ENCODE measurements at regions not wholly inside any gene's neighbourhood (a gene's known extent, or its start where the extent isn't known, plus 50 kb on each side); places are given as distances from the start of the nearest gene placed in this dataset.

DNA sequence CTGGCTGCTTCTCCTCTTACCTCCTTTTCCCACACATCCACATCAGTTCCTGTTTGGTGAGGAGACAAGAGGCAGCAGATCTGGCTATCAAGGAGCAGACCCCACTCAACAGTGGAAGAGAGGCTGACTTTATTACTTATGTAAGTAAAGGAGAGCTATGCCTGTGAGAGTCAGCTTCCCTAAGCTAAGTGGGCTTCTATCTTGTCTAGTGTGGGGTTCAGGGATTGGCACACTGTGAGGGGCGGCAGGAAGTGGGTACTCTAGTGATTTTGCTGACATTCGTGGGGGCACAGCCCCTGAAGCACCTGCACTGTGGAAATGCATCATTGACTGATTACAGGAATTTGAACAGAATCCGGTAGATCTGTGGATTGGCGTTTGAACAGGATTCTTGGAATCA, 163.5 kb upstream of the IRX1 start:
- TF ChIP-seq CBX8 (IDR thresholded peaks at IDR 0.05; ENCODE audit: borderline replicate concordance, low read depth, low read length) (no peak), SAP30 (IDR thresholded peaks at IDR 0.05; ENCODE audit: insufficient read depth, insufficient replicate concordance, low read length) (no peak)
- TF ChIP-seq, protein P1, sequence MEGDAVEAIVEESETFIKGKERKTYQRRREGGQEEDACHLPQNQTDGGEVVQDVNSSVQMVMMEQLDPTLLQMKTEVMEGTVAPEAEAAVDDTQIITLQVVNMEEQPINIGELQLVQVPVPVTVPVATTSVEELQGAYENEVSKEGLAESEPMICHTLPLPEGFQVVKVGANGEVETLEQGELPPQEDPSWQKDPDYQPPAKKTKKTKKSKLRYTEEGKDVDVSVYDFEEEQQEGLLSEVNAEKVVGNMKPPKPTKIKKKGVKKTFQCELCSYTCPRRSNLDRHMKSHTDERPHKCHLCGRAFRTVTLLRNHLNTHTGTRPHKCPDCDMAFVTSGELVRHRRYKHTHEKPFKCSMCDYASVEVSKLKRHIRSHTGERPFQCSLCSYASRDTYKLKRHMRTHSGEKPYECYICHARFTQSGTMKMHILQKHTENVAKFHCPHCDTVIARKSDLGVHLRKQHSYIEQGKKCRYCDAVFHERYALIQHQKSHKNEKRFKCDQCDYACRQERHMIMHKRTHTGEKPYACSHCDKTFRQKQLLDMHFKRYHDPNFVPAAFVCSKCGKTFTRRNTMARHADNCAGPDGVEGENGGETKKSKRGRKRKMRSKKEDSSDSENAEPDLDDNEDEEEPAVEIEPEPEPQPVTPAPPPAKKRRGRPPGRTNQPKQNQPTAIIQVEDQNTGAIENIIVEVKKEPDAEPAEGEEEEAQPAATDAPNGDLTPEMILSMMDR (IDR thresholded peaks at IDR 0.05; ENCODE audit: control extremely low read depth in 1 of 3, insufficient read depth in 1 of 3, low read depth in 1 of 3, low read length in 3 of 3): no peak
- Histone ChIP-seq H3K27ac (ENCODE audit: low read depth, low read length) (no peak overlapping the region), H4K91ac (replicated peaks; ENCODE audit: insufficient read length, low read length) (no peak overlapping the region), H2BK12ac (ENCODE audit: low read depth, low read length) (no peak overlapping the region), H2AFZ (ENCODE audit: low read length) (no peak overlapping the region), H3K79me1 (ENCODE audit: low read depth, low read length) (no peaks in the 10 kb centered on the region), H3K23me2 (ENCODE audit: low read depth, low read length) (no peaks in the 10 kb centered on the region), H3K4ac (replicated peaks; ENCODE audit: insufficient read length, low read depth, low read length) (no peak overlapping the region), H4K20me1 (replicated peaks in 1 of 2; ENCODE audit: control insufficient read depth in 1 of 2, insufficient read depth in 2 of 2, low read length in 2 of 2) (no peaks in the 10 kb centered on the region), H3K9ac (replicated peaks in 1 of 4; ENCODE audit: extremely low read depth in 1 of 4, low read depth in 3 of 4, low read length in 3 of 4) (no peak overlapping the region), H2BK5ac (ENCODE audit: low read depth, low read length) (no peak overlapping the region), H3K36me3 (ENCODE audit: control insufficient read depth in 2 of 4, insufficient read depth in 4 of 4, low read length in 3 of 4) (no peaks in the 10 kb centered on the region), H3K18ac (ENCODE audit: extremely low read depth, low read length) (no peak overlapping the region), H3K9me3 (ENCODE audit: insufficient read depth in 2 of 2, low read depth in 1 of 2, low read length in 1 of 2) (no peaks in the 10 kb centered on the region), H2BK20ac (ENCODE audit: low read length) (no peak overlapping the region), H2AK5ac (ENCODE audit: low read depth, low read length) (no peak overlapping the region), H4K8ac (ENCODE audit: extremely low read depth, insufficient read depth, low read length) (no peak overlapping the region), H3K4me3 (ENCODE audit: extremely low read depth in 1 of 4, insufficient read depth in 2 of 4, low read depth in 3 of 4, low read length in 4 of 4) (no peak overlapping the region), H3K23ac (ENCODE audit: insufficient read length) (no peak overlapping the region), H3K27me3 (replicated peaks in 1 of 4; ENCODE audit: control insufficient read depth in 3 of 4, extremely low read depth in 1 of 4, insufficient read depth in 3 of 4, low read length in 3 of 4) (no peaks in the 10 kb centered on the region), H3K4me2 (ENCODE audit: insufficient read depth in 1 of 2, low read depth in 2 of 2, low read length in 2 of 2) (no peak overlapping the region), H3K14ac (ENCODE audit: insufficient read length) (no peak overlapping the region), H3K79me2 (ENCODE audit: control insufficient read depth in 1 of 2, insufficient read depth in 2 of 2, low read length in 2 of 2) (no peaks in the 10 kb centered on the region), H2BK120ac (replicated peaks; ENCODE audit: low read depth, low read length) (no peak overlapping the region), H4K5ac (ENCODE audit: insufficient read length, low read depth, low read length) (no peak overlapping the region), H2BK15ac (ENCODE audit: low read length) (no peak overlapping the region), H3K56ac (replicated peaks; ENCODE audit: insufficient read length, low read depth, low read length) (no peak overlapping the region), H3K4me1 (replicated peaks in 1 of 4; ENCODE audit: control insufficient read depth in 3 of 4, insufficient read depth in 4 of 4, low read length in 3 of 4) (peaks cover 0 to 4% (median 0%) of the 10 kb centered on the region in 4 experiments; a peak in 1 of 7 replicates)
- DNase-seq (ENCODE audit: low read depth in 1 of 2, low spot score in 2 of 2) (no peak), FAIRE-seq (no peak)
- WGBS, 2 experiments (ENCODE audit: extremely low coverage in 1 of 2, insufficient coverage in 1 of 2, insufficient read length in 1 of 2, insufficient replicate concordance in 2 of 2, low coverage in 1 of 2, low lambda C conversion rate in 2 of 2, missing lambda C conversion rate in 1 of 2): 84% methylated on average over 4 of the region's 4 CpGs; no CpG with 5 or more reads in 1 of the 2 experiments
- ChIA-PET CTCF (ENCODE audit: partially characterized antibody) (interaction anchor here (0.8 to 1.3 kb wide), 2 partner anchors 23 to 864 kb away, joined by 3 to 5 read pairs; no protein-coding TSS in a partner anchor), POLR2A (ENCODE audit: partially characterized antibody) (no interaction called here)
